ENCODE measurements at regions not wholly inside any gene's neighbourhood (a gene's known extent, or its start where the extent isn't known, plus 50 kb on each side); places are given as distances from the start of the nearest gene placed in this dataset.

GRCh38 chr17:77423589-77424451 is 283.1 kb downstream of the SEC14L1 start:
- TF ChIP-seq, protein P1, sequence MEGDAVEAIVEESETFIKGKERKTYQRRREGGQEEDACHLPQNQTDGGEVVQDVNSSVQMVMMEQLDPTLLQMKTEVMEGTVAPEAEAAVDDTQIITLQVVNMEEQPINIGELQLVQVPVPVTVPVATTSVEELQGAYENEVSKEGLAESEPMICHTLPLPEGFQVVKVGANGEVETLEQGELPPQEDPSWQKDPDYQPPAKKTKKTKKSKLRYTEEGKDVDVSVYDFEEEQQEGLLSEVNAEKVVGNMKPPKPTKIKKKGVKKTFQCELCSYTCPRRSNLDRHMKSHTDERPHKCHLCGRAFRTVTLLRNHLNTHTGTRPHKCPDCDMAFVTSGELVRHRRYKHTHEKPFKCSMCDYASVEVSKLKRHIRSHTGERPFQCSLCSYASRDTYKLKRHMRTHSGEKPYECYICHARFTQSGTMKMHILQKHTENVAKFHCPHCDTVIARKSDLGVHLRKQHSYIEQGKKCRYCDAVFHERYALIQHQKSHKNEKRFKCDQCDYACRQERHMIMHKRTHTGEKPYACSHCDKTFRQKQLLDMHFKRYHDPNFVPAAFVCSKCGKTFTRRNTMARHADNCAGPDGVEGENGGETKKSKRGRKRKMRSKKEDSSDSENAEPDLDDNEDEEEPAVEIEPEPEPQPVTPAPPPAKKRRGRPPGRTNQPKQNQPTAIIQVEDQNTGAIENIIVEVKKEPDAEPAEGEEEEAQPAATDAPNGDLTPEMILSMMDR (IDR thresholded peaks at IDR 0.05) = no peak
- TF ChIP-seq POLR2AphosphoS5 (IDR thresholded peaks at IDR 0.05) (peak; percentile 81 to 95 (median 94)), POLR2A (IDR thresholded peaks at IDR 0.05) (no peak)

Measured in breast epithelium (tissue), 3 donors.